Epithelial cell of esophagus (primary cell): ENCODE measurements at regions not wholly inside any gene's neighbourhood (a gene's known extent, or its start where the extent isn't known, plus 50 kb on each side); places are given as distances from the start of the nearest gene placed in this dataset.

Experiments used
- DNase-seq: peaks from one replicate; pipeline ENCODE4 v3.0.0; 2010; ENCODE audit warnings: low read depth
- H3K4me3 ChIP-seq: 2 replicates; pipeline ENCODE4 v1.5.1; 2011; ENCODE audit warnings: mild to moderate bottlenecking, low read length, control low read depth
- CTCF ChIP-seq: IDR thresholded peaks from 2 replicates; pipeline ENCODE4 v1.5.1; 2011; ENCODE audit warnings: low read depth, mild to moderate bottlenecking, low read length, control low read depth, inconsistent platforms; ENCODE audit not compliant: insufficient read depth; ENCODE audit errors: missing control alignments

- TF ChIP-seq CTCF, result no peak
- H3K4me3 ChIP-seq, result no peak overlapping the region
- no peak for DNase-seq
Measured at GRCh38 chr6:104017410-104018381, 842.0 kb downstream of the HACE1 start.

- DNase-seq, result no peak
- no peak overlapping the region for H3K4me3 ChIP-seq
- TF ChIP-seq CTCF, result no peak
Measured at GRCh38 chr6:104014163-104014959, 845.4 kb downstream of the HACE1 start.

GRCh38 chr6:104013312-104013971 is 846.3 kb downstream of the HACE1 start:
- no peak overlapping the region for H3K4me3 ChIP-seq
- no peak for TF ChIP-seq CTCF
- DNase-seq, result no peak

- no peak overlapping the region for H3K4me3 ChIP-seq
- TF ChIP-seq CTCF, result no peak
- DNase-seq, result no peak
Measured at GRCh38 chr6:104010897-104011296, 848.8 kb downstream of the HACE1 start.

GRCh38 chr6:104003803-104004516 is 855.8 kb downstream of the HACE1 start:
- no peak overlapping the region for H3K4me3 ChIP-seq
- DNase-seq, result no peak
- TF ChIP-seq CTCF, result no peak

- DNase-seq, result no peak
- TF ChIP-seq CTCF, result no peak
- H3K4me3 ChIP-seq, result no peak overlapping the region
Measured at GRCh38 chr6:103995571-103995970, 864.1 kb downstream of the HACE1 start.
